ENCODE measurements at regions not wholly inside any gene's neighbourhood (a gene's known extent, or its start where the extent isn't known, plus 50 kb on each side); places are given as distances from the start of the nearest gene placed in this dataset.

DNA sequence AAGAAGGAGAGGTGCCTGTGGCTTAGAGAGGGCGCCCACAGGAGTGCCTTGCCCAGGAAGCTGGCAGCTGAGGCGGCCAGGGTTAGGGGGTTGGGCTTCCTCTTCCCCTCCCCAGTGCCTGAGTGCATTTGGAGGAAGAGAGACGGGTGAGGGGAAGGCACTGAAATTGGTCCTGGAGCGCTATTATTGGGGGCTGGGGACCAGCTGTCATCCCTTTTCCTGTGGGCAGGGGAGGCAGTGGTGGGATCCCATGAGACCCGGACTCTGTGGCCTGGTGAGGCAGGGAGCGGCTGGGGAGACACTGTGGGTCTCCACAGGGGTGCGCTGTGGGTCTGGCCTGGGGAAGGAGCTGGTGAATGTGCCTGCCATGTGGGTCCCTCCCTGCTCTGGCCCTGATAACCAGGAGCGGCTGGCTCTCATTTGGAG is 259.7 kb downstream of the SEC14L1 start:
- Histone ChIP-seq H4K5ac (ENCODE audit: insufficient read length, low read depth, low read length) (no peak overlapping the region), H3K23me2 (ENCODE audit: low read depth, low read length) (no peaks in the 10 kb centered on the region), H4K20me1 (replicated peaks in 1 of 2; ENCODE audit: control insufficient read depth in 1 of 2, insufficient read depth in 2 of 2, low read length in 2 of 2) (peaks cover 19 to 37% of the 10 kb centered on the region in 2 experiments), H2BK20ac (ENCODE audit: low read length) (no peak overlapping the region), H4K91ac (replicated peaks; ENCODE audit: insufficient read length, low read length) (no peak overlapping the region), H3K27ac (ENCODE audit: low read depth, low read length) (no peak overlapping the region), H3K4me1 (replicated peaks in 1 of 4; ENCODE audit: control insufficient read depth in 3 of 4, insufficient read depth in 4 of 4, low read length in 3 of 4) (peaks cover 0 to 6% (median 1%) of the 10 kb centered on the region in 4 experiments; a peak in 5 of 7 replicates), H3K79me2 (ENCODE audit: control insufficient read depth in 1 of 2, insufficient read depth in 2 of 2, low read length in 2 of 2) (peaks cover 12 to 87% of the 10 kb centered on the region in 2 experiments; a peak in 3 of 4 replicates), H2BK15ac (ENCODE audit: low read length) (no peak overlapping the region), H3K4me3 (ENCODE audit: extremely low read depth in 1 of 4, insufficient read depth in 2 of 4, low read depth in 3 of 4, low read length in 4 of 4) (no peak overlapping the region), H2BK12ac (ENCODE audit: low read depth, low read length) (no peak overlapping the region), H3K79me1 (ENCODE audit: low read depth, low read length) (peaks cover 28% of the 10 kb centered on the region), H3K56ac (replicated peaks; ENCODE audit: insufficient read length, low read depth, low read length) (no peak overlapping the region), H3K9me3 (ENCODE audit: insufficient read depth in 2 of 2, low read depth in 1 of 2, low read length in 1 of 2) (no peaks in the 10 kb centered on the region), H2BK5ac (ENCODE audit: low read depth, low read length) (peak overlapping the region; percentile 52; the same call in 1 of the 2 replicates), H3K4me2 (ENCODE audit: insufficient read depth in 1 of 2, low read depth in 2 of 2, low read length in 2 of 2) (no peak overlapping the region), H3K36me3 (ENCODE audit: control insufficient read depth in 2 of 4, insufficient read depth in 4 of 4, low read length in 3 of 4) (peaks cover 0 to 6% (median 1%) of the 10 kb centered on the region in 4 experiments; a peak in 3 of 8 replicates), H3K9ac (replicated peaks in 1 of 4; ENCODE audit: extremely low read depth in 1 of 4, low read depth in 3 of 4, low read length in 3 of 4) (no peak overlapping the region), H3K23ac (ENCODE audit: insufficient read length) (no peak overlapping the region), H3K27me3 (replicated peaks in 1 of 4; ENCODE audit: control insufficient read depth in 3 of 4, extremely low read depth in 1 of 4, insufficient read depth in 3 of 4, low read length in 3 of 4) (no peaks in the 10 kb centered on the region), H2AK5ac (ENCODE audit: low read depth, low read length) (no peak overlapping the region), H2AFZ (ENCODE audit: low read length) (no peak overlapping the region), H3K14ac (ENCODE audit: insufficient read length) (no peak overlapping the region), H3K4ac (replicated peaks; ENCODE audit: insufficient read length, low read depth, low read length) (no peak overlapping the region), H2BK120ac (replicated peaks; ENCODE audit: low read depth, low read length) (no peak overlapping the region), H3K18ac (ENCODE audit: extremely low read depth, low read length) (no peak overlapping the region), H4K8ac (ENCODE audit: extremely low read depth, insufficient read depth, low read length) (peak overlapping the region; percentile 53)
- WGBS, 2 experiments (ENCODE audit: extremely low coverage in 1 of 2, insufficient coverage in 1 of 2, insufficient read length in 1 of 2, insufficient replicate concordance in 2 of 2, low coverage in 1 of 2, low lambda C conversion rate in 2 of 2, missing lambda C conversion rate in 1 of 2), result 59% methylated on average over 8 of the region's 8 CpGs; no CpG with 5 or more reads in 1 of the 2 experiments
- CTCF ChIA-PET (ENCODE audit: partially characterized antibody), result interaction anchor here (0.6 to 39.2 kb wide), 23 partner anchors 9 to 619 kb away, joined by 3 to 512 read pairs (median 5); no protein-coding TSS in a partner anchor
- DNase-seq (ENCODE audit: low read depth in 1 of 2, low spot score in 2 of 2) (no peak), FAIRE-seq (no peak)
- POLR2A ChIA-PET (ENCODE audit: partially characterized antibody), result interaction anchor here (0.5 to 1.6 kb wide), 7 partner anchors 9 to 34 kb away, joined by 3 to 7 read pairs (median 4); no protein-coding TSS in a partner anchor
- TF ChIP-seq FOSL1 (IDR thresholded peaks at IDR 0.05; ENCODE audit: insufficient read depth, low read depth, low read length) (no peak), MAX (IDR thresholded peaks at IDR 0.05) (0 out of 2 replicates have a peak, but pooled peaks have one; percentile 25), RAD21 (IDR thresholded peaks at IDR 0.05 in 1 of 2, conservative IDR thresholded peaks at IDR 0.05 in 1 of 2; ENCODE audit: low read depth in 2 of 2, low read length in 2 of 2) (peak; percentile 68 to 74), SIX5 (IDR thresholded peaks at IDR 0.05; ENCODE audit: low read depth, low read length) (no peak)
- TF ChIP-seq, protein P1, sequence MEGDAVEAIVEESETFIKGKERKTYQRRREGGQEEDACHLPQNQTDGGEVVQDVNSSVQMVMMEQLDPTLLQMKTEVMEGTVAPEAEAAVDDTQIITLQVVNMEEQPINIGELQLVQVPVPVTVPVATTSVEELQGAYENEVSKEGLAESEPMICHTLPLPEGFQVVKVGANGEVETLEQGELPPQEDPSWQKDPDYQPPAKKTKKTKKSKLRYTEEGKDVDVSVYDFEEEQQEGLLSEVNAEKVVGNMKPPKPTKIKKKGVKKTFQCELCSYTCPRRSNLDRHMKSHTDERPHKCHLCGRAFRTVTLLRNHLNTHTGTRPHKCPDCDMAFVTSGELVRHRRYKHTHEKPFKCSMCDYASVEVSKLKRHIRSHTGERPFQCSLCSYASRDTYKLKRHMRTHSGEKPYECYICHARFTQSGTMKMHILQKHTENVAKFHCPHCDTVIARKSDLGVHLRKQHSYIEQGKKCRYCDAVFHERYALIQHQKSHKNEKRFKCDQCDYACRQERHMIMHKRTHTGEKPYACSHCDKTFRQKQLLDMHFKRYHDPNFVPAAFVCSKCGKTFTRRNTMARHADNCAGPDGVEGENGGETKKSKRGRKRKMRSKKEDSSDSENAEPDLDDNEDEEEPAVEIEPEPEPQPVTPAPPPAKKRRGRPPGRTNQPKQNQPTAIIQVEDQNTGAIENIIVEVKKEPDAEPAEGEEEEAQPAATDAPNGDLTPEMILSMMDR (IDR thresholded peaks at IDR 0.05; ENCODE audit: control extremely low read depth in 1 of 3, insufficient read depth in 1 of 3, low read depth in 1 of 3, low read length in 3 of 3), result peak; percentile 37 to 57 (median 55)
